ENCODE measurements at regions not wholly inside any gene's neighbourhood (a gene's known extent, or its start where the extent isn't known, plus 50 kb on each side); places are given as distances from the start of the nearest gene placed in this dataset.

DNA sequence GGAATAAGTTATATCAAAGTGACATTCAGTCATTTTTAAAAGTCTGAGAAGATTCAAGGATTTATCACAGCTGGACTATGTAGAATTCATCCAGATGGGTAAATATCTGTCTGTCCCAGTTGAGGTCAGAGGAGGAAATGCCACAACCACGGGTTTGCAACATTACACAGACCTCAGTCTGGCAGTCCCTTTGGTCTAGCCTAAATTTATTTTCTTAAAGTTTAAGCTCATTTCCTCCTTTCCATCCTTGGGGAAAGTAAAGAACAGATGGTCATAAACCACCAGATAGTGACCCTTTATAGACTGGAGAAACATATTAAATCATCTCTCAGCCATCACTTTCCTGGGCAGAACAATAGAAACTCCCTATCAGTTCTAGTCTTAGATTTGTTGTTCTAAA, 238.4 kb upstream of the DDI1 start:
- H3K27me3 ChIP-seq (replicated peaks; ENCODE audit: insufficient read depth): no peaks in the 10 kb centered on the region
- peak overlapping the region; percentile 16 for H3K4me2 ChIP-seq (ENCODE audit: unreplicated experiment)
- H3K79me2 ChIP-seq (ENCODE audit: insufficient read depth): no peaks in the 10 kb centered on the region
- H3K9ac ChIP-seq: no peak overlapping the region
- no peak for TF ChIP-seq EZH2 (IDR thresholded peaks at IDR 0.05; ENCODE audit: insufficient read depth, poor library complexity, severe bottlenecking)
- no peak for TF ChIP-seq EZH2phosphoT487 (IDR thresholded peaks at IDR 0.05; ENCODE audit: insufficient read depth, low read depth)
- no peaks in the 10 kb centered on the region for H4K20me1 ChIP-seq (ENCODE audit: insufficient read depth)
- peak; percentile 80 for DNase-seq
- H3K4me1 ChIP-seq (ENCODE audit: insufficient read depth): peaks cover 52% of the 10 kb centered on the region
- H3K27ac ChIP-seq: peak overlapping the region; percentile 30; the same call in 1 of the 2 replicates
- H3K4me3 ChIP-seq: no peak overlapping the region
- H3K9me3 ChIP-seq (ENCODE audit: low read depth): no peaks in the 10 kb centered on the region
- H2AFZ ChIP-seq: no peak overlapping the region
- H3K9me2 ChIP-seq (ENCODE audit: insufficient read depth): no peaks in the 10 kb centered on the region
- 0 to 9% methylated on average over 1 of the region's 1 CpG for WGBS, 2 experiments (ENCODE audit: low coverage in 1 of 2, low lambda C conversion rate in 2 of 2, missing lambda C conversion rate in 2 of 2)
- no peaks in the 10 kb centered on the region for H3K36me3 ChIP-seq (ENCODE audit: low read depth)
- in situ Hi-C loops (cut with MboI): no loop called here
- peaks cover 26% of the 10 kb centered on the region for H3F3A ChIP-seq (ENCODE audit: insufficient read depth)

DNA sequence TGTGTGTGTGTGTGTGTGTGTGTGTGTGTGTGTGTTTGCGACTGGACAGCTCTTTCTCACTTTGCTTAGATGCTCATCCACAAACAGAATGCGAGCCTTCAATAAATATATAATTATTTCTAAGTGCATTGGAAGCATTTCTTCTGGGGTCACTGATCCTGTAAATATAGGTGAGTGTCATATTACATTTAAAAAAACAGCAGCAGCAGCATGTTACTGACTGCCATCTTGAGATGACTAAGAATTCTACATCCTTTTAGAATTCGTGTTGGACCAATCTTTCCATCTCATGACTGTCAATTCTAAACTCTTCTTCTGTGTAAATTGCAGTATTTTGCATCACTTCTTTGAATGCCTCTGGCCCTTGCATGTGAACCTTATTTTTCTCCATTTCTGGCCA, 238.0 kb upstream of the DDI1 start:
- TF ChIP-seq EZH2phosphoT487 (IDR thresholded peaks at IDR 0.05; ENCODE audit: insufficient read depth, low read depth) (no peak), EZH2 (IDR thresholded peaks at IDR 0.05; ENCODE audit: insufficient read depth, poor library complexity, severe bottlenecking) (no peak)
- Histone ChIP-seq H2AFZ (no peak overlapping the region), H3K4me3 (no peak overlapping the region), H4K20me1 (ENCODE audit: insufficient read depth) (no peaks in the 10 kb centered on the region), H3K79me2 (ENCODE audit: insufficient read depth) (no peaks in the 10 kb centered on the region), H3K9me2 (ENCODE audit: insufficient read depth) (no peaks in the 10 kb centered on the region), H3K36me3 (ENCODE audit: low read depth) (no peaks in the 10 kb centered on the region), H3F3A (ENCODE audit: insufficient read depth) (peaks cover 24% of the 10 kb centered on the region), H3K27ac (peak overlapping the region; percentile 30; the same call in 1 of the 2 replicates), H3K9me3 (ENCODE audit: low read depth) (no peaks in the 10 kb centered on the region), H3K27me3 (replicated peaks; ENCODE audit: insufficient read depth) (no peaks in the 10 kb centered on the region), H3K9ac (no peak overlapping the region), H3K4me2 (ENCODE audit: unreplicated experiment) (peak overlapping the region; percentile 16), H3K4me1 (ENCODE audit: insufficient read depth) (peaks cover 48% of the 10 kb centered on the region)
- in situ Hi-C loops (cut with MboI): no loop called here
- WGBS, 2 experiments (ENCODE audit: low coverage in 1 of 2, low lambda C conversion rate in 2 of 2, missing lambda C conversion rate in 2 of 2): 73 to 79% methylated on average over 3 of the region's 3 CpGs
- DNase-seq: peak; percentile 33

DNA sequence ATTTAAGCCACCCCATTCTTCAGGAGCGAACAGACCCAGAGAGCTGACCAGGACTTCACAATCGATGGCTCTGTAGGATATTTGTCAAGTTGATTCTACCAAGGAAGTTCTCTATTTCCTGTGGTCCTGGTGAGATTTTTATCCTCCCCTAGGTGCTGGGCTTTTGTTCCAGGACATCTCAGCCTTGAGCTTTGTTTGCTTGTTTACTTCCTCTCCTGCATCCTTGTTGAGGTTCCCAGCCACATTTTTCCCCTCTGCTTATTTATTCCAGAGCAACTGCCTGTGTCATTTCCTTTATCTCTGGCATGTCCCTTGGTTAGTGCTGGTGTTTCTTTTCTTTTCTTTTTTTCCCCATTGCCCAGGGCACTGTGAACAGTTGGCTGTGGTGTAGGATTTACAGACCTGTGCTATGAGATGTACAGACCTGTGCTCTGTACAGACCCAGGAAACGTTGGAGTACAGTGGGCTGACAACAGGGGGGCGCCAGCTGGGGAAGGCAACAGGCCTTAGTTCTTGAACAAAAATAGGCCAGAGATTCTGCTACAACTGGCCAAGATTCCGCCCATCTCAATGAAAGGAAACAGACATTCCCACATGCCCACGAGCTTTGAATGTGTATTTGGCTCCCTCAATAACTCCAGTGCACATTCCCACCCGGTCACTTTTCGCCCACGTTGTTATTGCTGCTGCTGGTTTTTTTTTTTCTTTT, 235.9 kb upstream of the DDI1 start:
- Histone ChIP-seq H3K27ac (no peak overlapping the region), H3K36me3 (ENCODE audit: low read depth) (no peaks in the 10 kb centered on the region), H2AFZ (peak overlapping the region; percentile 36), H3K4me2 (ENCODE audit: unreplicated experiment) (peak overlapping the region; percentile 25), H3K9me3 (ENCODE audit: low read depth) (no peaks in the 10 kb centered on the region), H3F3A (ENCODE audit: insufficient read depth) (peaks cover 24% of the 10 kb centered on the region), H3K4me1 (ENCODE audit: insufficient read depth) (peaks cover 36% of the 10 kb centered on the region), H3K4me3 (no peak overlapping the region), H3K9ac (no peak overlapping the region), H3K9me2 (ENCODE audit: insufficient read depth) (no peaks in the 10 kb centered on the region), H4K20me1 (ENCODE audit: insufficient read depth) (no peaks in the 10 kb centered on the region), H3K27me3 (replicated peaks; ENCODE audit: insufficient read depth) (no peaks in the 10 kb centered on the region), H3K79me2 (ENCODE audit: insufficient read depth) (no peaks in the 10 kb centered on the region)
- TF ChIP-seq EZH2phosphoT487 (IDR thresholded peaks at IDR 0.05; ENCODE audit: insufficient read depth, low read depth) (no peak), EZH2 (IDR thresholded peaks at IDR 0.05; ENCODE audit: insufficient read depth, poor library complexity, severe bottlenecking) (no peak)
- in situ Hi-C loops (cut with MboI): no loop called here
- peak; percentile 35 for DNase-seq
- 40 to 45% methylated on average over 9 of the region's 9 CpGs for WGBS, 2 experiments (ENCODE audit: low coverage in 1 of 2, low lambda C conversion rate in 2 of 2, missing lambda C conversion rate in 2 of 2)

DNA sequence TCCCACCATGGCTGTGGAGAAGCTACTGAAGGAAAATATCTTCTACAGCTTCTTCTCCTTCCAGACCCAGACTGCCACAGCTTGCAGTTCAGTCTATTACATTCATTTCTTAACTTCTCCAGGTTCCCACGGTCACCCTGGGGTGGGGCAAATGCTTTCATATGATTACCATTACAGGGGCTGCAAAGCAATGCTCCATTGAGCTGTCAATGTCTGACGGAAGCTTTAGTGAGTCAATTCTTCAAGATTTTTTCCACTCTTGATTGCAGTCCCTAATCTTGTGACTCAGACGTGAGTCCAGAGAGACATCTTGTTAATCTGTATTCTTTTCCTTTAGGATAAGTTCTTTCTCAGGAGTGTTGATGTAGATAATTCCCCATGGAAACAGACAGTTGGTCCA, 233.4 kb upstream of the DDI1 start:
- H4K20me1 ChIP-seq (ENCODE audit: insufficient read depth): no peaks in the 10 kb centered on the region
- TF ChIP-seq EZH2phosphoT487 (IDR thresholded peaks at IDR 0.05; ENCODE audit: insufficient read depth, low read depth) (no peak), EZH2 (IDR thresholded peaks at IDR 0.05; ENCODE audit: insufficient read depth, poor library complexity, severe bottlenecking) (no peak)
- peaks cover 23% of the 10 kb centered on the region for H3F3A ChIP-seq (ENCODE audit: insufficient read depth)
- no peaks in the 10 kb centered on the region for H3K9me2 ChIP-seq (ENCODE audit: insufficient read depth)
- 43 to 52% methylated on average over 3 of the region's 3 CpGs for WGBS, 2 experiments (ENCODE audit: low coverage in 1 of 2, low lambda C conversion rate in 2 of 2, missing lambda C conversion rate in 2 of 2)
- no peaks in the 10 kb centered on the region for H3K36me3 ChIP-seq (ENCODE audit: low read depth)
- no peak overlapping the region for H3K4me2 ChIP-seq (ENCODE audit: unreplicated experiment)
- H3K27ac ChIP-seq: no peak overlapping the region
- in situ Hi-C loops (cut with MboI): no loop called here
- no peaks in the 10 kb centered on the region for H3K27me3 ChIP-seq (replicated peaks; ENCODE audit: insufficient read depth)
- no peaks in the 10 kb centered on the region for H3K79me2 ChIP-seq (ENCODE audit: insufficient read depth)
- no peak overlapping the region for H3K9ac ChIP-seq
- H3K4me1 ChIP-seq (ENCODE audit: insufficient read depth): peaks cover 52% of the 10 kb centered on the region
- DNase-seq: peak; percentile 68
- H2AFZ ChIP-seq: no peak overlapping the region; the same call in 1 of the 2 replicates
- no peaks in the 10 kb centered on the region for H3K9me3 ChIP-seq (ENCODE audit: low read depth)
- H3K4me3 ChIP-seq: no peak overlapping the region

All from GM23248 (cell line).